Suprapubic skin (tissue), 4 donors: ENCODE measurements at regions not wholly inside any gene's neighbourhood (a gene's known extent, or its start where the extent isn't known, plus 50 kb on each side); places are given as distances from the start of the nearest gene placed in this dataset.
"Not testable (repeated sequence)": the region's sequence is repeated elsewhere in the genome, so short reads cannot be mapped to it uniquely, and the experiment has no call there.

Source experiments
- DNase-seq, 2 donors: peaks; one replicate each; pipeline ENCODE4 v3.0.0-alpha.2; 2019; ENCODE audit warnings: low spot score in 2 of 2
- H3K27ac ChIP-seq: fragments of 200-600 bp; sonication (generic); one replicate; pipeline ENCODE4 v1.5.1; 2019
- H3K27me3 ChIP-seq: fragments of 200-600 bp; sonication (generic); one replicate; pipeline ENCODE4 v1.5.1; 2019
- H3K36me3 ChIP-seq: fragments of 200-600 bp; sonication (generic); one replicate; pipeline ENCODE4 v1.5.1; 2019
- H3K4me1 ChIP-seq: fragments of 200-600 bp; sonication (generic); one replicate; pipeline ENCODE4 v1.5.1; 2019
- H3K4me3 ChIP-seq: fragments of 200-600 bp; sonication (generic); one replicate; pipeline ENCODE4 v1.5.1; 2019; ENCODE audit warnings: mild to moderate bottlenecking
- H3K9me3 ChIP-seq: fragments of 200-600 bp; sonication (generic); one replicate; pipeline ENCODE4 v1.5.1; 2019
- EP300 ChIP-seq: sonication (generic); formaldehyde crosslinking; IDR thresholded peaks from one replicate; pipeline ENCODE4 v1.6.1; 2017; ENCODE audit warnings: antibody characterized with exemption
- POLR2A ChIP-seq, 2 donors: fragments of 450-650 bp; IDR thresholded peaks; one replicate each; pipeline ENCODE4 v1.6.1; 2017; ENCODE audit warnings: antibody characterized with exemption in 2 of 2, mild to moderate bottlenecking in 2 of 2, moderate library complexity in 2 of 2
- POLR2AphosphoS5 ChIP-seq, 3 donors: sonication (generic); formaldehyde crosslinking; IDR thresholded peaks; one replicate each; pipeline ENCODE4 v1.6.1; 2017; ENCODE audit warnings: antibody characterized with exemption in 3 of 3
- WGBS: methylation state at CpG from one replicate; pipeline ENCODE4 v1.1.5; 2018; 5-methylcytosine and 5-hydroxymethylcytosine counted together
- TF ChIP-seq, protein P1 (sequence below), 2 donors: fragments of 200-600 bp in 1 of 2; fragments of 450-650 bp in 1 of 2; sonication (generic) in 1 of 2; IDR thresholded peaks; one replicate each; pipeline ENCODE4 v1.5.1; 2016 to 2019; ENCODE audit warnings: antibody characterized with exemption in 2 of 2, mild to moderate bottlenecking in 1 of 2, moderate library complexity in 1 of 2

DNA sequence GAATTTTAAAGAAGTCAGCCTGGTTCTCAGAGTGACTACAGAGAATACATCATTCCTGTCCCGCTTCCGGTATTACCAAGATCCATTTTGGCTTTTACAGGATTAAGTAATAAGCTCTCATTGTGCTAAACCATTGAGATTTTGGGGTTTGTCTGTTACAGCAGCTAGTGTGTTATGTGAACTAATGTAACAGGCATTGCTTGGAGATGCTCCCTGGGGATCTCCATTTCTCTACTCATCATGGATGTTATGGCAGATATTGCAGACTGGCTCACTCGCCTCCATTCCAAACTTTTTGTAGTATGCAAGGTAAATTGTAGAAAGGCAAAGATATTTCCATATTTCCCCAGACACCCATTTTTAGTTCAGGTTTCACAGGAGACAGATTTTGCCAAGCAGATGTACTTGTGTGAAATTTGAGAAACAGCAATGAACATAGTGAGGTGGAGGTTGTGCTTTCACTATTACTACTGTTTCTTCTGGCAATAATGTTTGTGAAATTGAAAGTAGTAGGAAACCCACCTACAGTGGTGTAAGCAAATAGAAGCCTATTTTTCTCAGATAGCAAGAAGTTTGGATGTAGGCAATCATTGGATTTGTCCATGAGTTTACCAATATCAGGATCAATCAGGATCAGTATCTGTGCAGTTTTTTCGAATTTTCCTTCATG, 177.1 kb upstream of the GALNT15 start:
- Histone ChIP-seq H3K27ac (no peak overlapping the region), H3K4me1 (no peaks in the 10 kb centered on the region), H3K4me3 (no peak overlapping the region), H3K27me3 (no peaks in the 10 kb centered on the region), H3K9me3 (no peaks in the 10 kb centered on the region), H3K36me3 (no peaks in the 10 kb centered on the region)
- TF ChIP-seq EP300 (no peak), POLR2AphosphoS5 (IDR thresholded peaks at IDR 0.05) (no peak), POLR2A (IDR thresholded peaks at IDR 0.05) (no peak)
- TF ChIP-seq, protein P1, sequence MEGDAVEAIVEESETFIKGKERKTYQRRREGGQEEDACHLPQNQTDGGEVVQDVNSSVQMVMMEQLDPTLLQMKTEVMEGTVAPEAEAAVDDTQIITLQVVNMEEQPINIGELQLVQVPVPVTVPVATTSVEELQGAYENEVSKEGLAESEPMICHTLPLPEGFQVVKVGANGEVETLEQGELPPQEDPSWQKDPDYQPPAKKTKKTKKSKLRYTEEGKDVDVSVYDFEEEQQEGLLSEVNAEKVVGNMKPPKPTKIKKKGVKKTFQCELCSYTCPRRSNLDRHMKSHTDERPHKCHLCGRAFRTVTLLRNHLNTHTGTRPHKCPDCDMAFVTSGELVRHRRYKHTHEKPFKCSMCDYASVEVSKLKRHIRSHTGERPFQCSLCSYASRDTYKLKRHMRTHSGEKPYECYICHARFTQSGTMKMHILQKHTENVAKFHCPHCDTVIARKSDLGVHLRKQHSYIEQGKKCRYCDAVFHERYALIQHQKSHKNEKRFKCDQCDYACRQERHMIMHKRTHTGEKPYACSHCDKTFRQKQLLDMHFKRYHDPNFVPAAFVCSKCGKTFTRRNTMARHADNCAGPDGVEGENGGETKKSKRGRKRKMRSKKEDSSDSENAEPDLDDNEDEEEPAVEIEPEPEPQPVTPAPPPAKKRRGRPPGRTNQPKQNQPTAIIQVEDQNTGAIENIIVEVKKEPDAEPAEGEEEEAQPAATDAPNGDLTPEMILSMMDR (IDR thresholded peaks at IDR 0.05) = no peak
- WGBS = 84% methylated on average over 4 of the region's 4 CpGs
- no peak for DNase-seq

DNA sequence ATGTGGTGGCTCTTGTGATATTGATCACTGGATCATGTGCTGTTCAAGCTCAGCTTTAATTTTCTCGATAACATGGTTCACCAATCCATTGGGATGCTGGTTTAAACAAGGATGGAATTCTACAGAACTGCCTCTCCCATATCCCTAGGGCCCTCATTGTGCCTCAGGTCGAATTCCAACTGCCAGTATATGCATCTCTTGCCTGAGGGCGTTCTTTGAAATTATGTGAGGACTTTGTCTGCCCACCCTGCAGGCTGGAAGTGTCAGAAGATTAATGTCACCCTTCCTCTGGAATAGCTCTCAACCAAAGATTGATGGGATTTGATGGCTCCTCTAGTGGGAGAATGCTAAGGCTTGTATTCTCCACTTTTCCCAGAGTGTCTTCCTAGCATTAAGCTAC, 175.6 kb upstream of the GALNT15 start:
- DNase-seq = no peak
- 73% methylated on average over 3 of the region's 3 CpGs for WGBS
- Histone ChIP-seq H3K4me3 (no peak overlapping the region), H3K36me3 (no peaks in the 10 kb centered on the region), H3K27me3 (no peaks in the 10 kb centered on the region), H3K27ac (no peak overlapping the region), H3K4me1 (no peaks in the 10 kb centered on the region), H3K9me3 (no peaks in the 10 kb centered on the region)
- TF ChIP-seq POLR2A (IDR thresholded peaks at IDR 0.05) (no peak), EP300 (no peak), POLR2AphosphoS5 (IDR thresholded peaks at IDR 0.05) (no peak)
- TF ChIP-seq, protein P1 (IDR thresholded peaks at IDR 0.05) = no peak

DNA sequence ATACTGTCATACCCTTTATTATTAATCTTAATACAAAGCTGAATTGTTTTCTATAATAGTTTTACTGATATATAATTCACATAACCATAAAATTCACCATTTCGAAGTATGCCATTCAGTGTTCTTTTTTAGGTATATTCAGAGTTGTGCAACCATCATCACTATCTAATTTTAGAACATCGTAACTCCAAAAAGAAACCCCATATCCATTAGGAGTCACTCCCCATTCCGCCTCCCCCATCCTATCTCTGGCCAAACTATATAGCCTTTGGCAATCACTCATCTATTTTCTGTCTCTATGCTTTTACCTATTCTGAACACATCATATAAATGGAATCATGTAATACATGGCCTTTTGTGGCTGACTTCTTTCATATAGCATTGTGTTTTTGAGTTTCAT, 169.7 kb upstream of the GALNT15 start:
- no peaks in the 10 kb centered on the region for H3K4me1 ChIP-seq
- H3K4me3 ChIP-seq = no peak overlapping the region
- TF ChIP-seq POLR2AphosphoS5 (IDR thresholded peaks at IDR 0.05) (no peak), POLR2A (IDR thresholded peaks at IDR 0.05) (no peak), EP300 (no peak)
- TF ChIP-seq, protein P1 (IDR thresholded peaks at IDR 0.05) = no peak

DNA sequence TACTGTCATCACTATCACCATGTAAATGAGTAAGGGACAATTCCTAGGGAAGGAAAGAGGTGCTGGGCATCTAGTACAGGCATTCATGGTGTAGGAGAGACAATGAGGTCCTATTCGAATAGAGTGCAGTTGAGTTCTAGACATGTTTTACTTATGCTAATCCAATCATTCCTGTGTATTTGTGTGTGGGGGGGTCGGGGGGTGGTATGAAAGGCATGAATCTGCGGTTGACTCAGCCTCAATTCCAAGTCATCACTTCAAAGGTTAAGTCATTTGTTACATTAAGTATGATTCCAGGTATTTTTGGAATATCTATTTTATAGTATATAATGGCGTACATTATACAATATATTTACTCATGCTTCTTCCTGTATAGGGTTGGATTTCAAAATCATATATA, 163.1 kb upstream of the GALNT15 start:
- Histone ChIP-seq H3K36me3 (no peaks in the 10 kb centered on the region), H3K27ac (no peak overlapping the region), H3K9me3 (no peaks in the 10 kb centered on the region), H3K4me3 (no peak overlapping the region), H3K4me1 (no peaks in the 10 kb centered on the region), H3K27me3 (no peaks in the 10 kb centered on the region)
- 92% methylated on average over 4 of the region's 4 CpGs for WGBS
- DNase-seq = no peak
- TF ChIP-seq POLR2A (IDR thresholded peaks at IDR 0.05) (no peak), POLR2AphosphoS5 (IDR thresholded peaks at IDR 0.05) (no peak), EP300 (no peak)
- TF ChIP-seq, protein P1 (IDR thresholded peaks at IDR 0.05) = no peak

More for the DNA sequence above, 169.7 kb upstream of the GALNT15 start:
- DNase-seq = no peak
- 88% methylated on average over 3 of the region's 3 CpGs for WGBS
- no peaks in the 10 kb centered on the region for H3K27me3 ChIP-seq
- H3K27ac ChIP-seq = no peak overlapping the region
- H3K9me3 ChIP-seq = no peaks in the 10 kb centered on the region
- no peaks in the 10 kb centered on the region for H3K36me3 ChIP-seq

- no peak for DNase-seq
- Histone ChIP-seq H3K9me3 (no peaks in the 10 kb centered on the region), H3K4me1 (no peaks in the 10 kb centered on the region), H3K4me3 (no peak overlapping the region), H3K27ac (no peak overlapping the region), H3K36me3 (no peaks in the 10 kb centered on the region), H3K27me3 (no peaks in the 10 kb centered on the region)
- TF ChIP-seq POLR2AphosphoS5 (IDR thresholded peaks at IDR 0.05) = no peak
Observed at GRCh38 chr3:16012086-16012485, 162.4 kb upstream of the GALNT15 start.

- WGBS = 88% methylated on average over 2 of the region's 2 CpGs
Observed at GRCh38 chr3:16013568-16013967, 160.9 kb upstream of the GALNT15 start.

DNA sequence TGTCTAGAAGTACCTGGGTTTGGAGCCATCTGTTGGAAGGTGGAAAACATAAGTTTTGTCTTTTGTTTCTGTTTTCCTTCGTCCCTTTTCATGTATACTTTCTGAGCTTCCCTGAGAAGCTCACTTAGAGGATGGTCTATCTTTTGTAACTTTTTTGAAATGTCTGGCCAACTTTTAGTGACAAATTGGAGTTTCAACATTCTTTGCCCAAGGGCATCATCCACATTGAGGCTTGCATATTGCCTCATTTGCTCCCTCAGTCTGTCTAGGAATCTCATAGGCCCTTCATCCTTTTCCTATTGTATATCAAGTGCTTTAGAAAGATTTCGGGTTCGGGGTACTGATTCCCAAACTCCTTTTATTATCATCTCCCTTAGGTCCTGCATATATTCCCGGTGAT, 152.7 kb upstream of the GALNT15 start:
- not testable (repeated sequence) for H3K9me3 ChIP-seq, DNase-seq, H3K4me3 ChIP-seq, H3K27me3 ChIP-seq, H3K27ac ChIP-seq, H3K36me3 ChIP-seq, H3K4me1 ChIP-seq
- 89% methylated on average over 4 of the region's 4 CpGs for WGBS

More at GRCh38 chr3:16013568-16013967, 160.9 kb upstream of the GALNT15 start:
- Histone ChIP-seq H3K4me3 (no peak overlapping the region), H3K27ac (no peak overlapping the region), H3K4me1 (no peaks in the 10 kb centered on the region), H3K36me3 (no peaks in the 10 kb centered on the region), H3K9me3 (no peaks in the 10 kb centered on the region), H3K27me3 (no peaks in the 10 kb centered on the region)
- TF ChIP-seq, protein P1 (IDR thresholded peaks at IDR 0.05) = no peak
- no peak for TF ChIP-seq POLR2A (IDR thresholded peaks at IDR 0.05)
- TF ChIP-seq POLR2AphosphoS5 (IDR thresholded peaks at IDR 0.05) = no peak
- no peak for TF ChIP-seq EP300
- no peak for DNase-seq

GRCh38 chr3:16023881-16024280, 150.6 kb upstream of the GALNT15 start:
- not testable (repeated sequence) for H3K27ac ChIP-seq, H3K4me3 ChIP-seq, H3K9me3 ChIP-seq, DNase-seq, H3K36me3 ChIP-seq, H3K4me1 ChIP-seq, H3K27me3 ChIP-seq
- 89% methylated on average over 4 of the region's 4 CpGs for WGBS
